ENCODE measurements at regions not wholly inside any gene's neighbourhood (a gene's known extent, or its start where the extent isn't known, plus 50 kb on each side); places are given as distances from the start of the nearest gene placed in this dataset.
A peak's percentile ranks its signal among the peaks of the same experiment; 100 is the strongest.

- DNase-seq (ENCODE audit: low read depth in 4 of 4, low spot score in 3 of 4), result no peak
Measured at GRCh38 chr12:43057566-43057965, 468.0 kb upstream of the PRICKLE1 start.

DNA sequence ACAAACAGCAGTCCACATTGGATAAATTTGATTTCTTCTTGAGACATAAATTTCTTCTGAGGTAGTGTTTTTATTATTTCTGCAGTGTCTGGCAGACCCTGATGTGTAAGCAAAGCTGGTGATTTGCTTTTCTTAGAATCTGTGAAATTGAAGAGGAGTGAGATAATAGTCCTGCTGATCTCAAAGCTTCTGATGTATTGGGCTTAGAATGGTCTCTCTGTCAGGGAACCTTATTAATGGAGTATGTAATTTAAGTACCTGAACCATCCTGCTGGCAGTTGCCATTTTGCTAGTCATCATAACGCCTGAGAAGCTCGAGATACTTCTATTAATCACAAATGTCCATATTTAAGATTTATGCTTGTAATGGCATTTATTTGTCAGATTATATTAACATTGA is 464.5 kb upstream of the PRICKLE1 start:
- DNase-seq (ENCODE audit: low read depth in 4 of 4, low spot score in 3 of 4), result no peak

GRCh38 chr12:43052441-43052840 is 462.9 kb upstream of the PRICKLE1 start:
- DNase-seq (ENCODE audit: low read depth in 4 of 4, low spot score in 3 of 4), result no peak

GRCh38 chr12:43044241-43044640 is 454.7 kb upstream of the PRICKLE1 start:
- DNase-seq (ENCODE audit: low read depth in 4 of 4, low spot score in 3 of 4), result no peak

GRCh38 chr12:43038991-43039390 is 449.4 kb upstream of the PRICKLE1 start:
- no peak for DNase-seq (ENCODE audit: low read depth in 4 of 4, low spot score in 3 of 4)

GRCh38 chr12:43029971-43030370 is 440.4 kb upstream of the PRICKLE1 start:
- DNase-seq (ENCODE audit: low read depth in 4 of 4, low spot score in 3 of 4), result no peak

DNA sequence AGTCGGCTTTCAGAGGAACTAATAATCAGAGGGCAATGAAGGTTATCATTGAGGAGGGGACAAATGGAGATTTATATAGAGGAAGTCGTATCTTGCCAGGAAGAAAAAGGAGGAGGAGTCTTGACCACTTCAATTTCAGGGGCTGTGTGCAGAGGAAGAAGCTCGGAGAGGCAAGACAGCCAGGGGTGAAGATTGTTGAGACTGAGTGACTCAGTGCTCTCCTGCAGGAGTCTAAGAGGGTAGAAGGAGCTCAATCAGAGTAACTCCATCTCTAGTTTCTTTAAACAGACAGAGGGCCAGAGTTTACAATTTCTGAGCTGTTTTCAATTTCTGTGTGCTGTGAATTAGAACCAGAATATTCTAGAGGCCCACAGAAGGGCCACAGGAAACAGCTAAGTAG is 439.3 kb upstream of the PRICKLE1 start:
- no peak for DNase-seq (ENCODE audit: low read depth in 4 of 4, low spot score in 3 of 4)

DNA sequence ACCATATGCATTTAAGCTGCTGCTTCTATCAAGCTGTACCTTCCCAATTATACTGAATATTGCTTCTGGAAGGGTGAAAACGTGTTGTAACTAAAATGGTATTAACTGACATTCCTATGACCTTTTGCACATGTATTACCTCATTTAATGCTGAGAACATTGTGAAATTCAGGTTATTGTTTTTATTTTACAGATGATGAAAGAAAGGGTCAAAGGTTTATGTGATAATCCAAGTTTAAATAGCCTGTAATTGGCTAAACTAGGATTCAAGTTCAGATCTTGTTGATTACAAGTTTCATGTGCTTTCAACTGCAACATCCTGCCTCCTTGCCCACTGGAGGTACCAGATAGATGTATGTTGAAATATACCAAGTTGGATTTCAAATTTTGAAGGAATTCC is 433.3 kb upstream of the PRICKLE1 start:
- no peak for DNase-seq (ENCODE audit: low read depth in 4 of 4, low spot score in 3 of 4)

DNA sequence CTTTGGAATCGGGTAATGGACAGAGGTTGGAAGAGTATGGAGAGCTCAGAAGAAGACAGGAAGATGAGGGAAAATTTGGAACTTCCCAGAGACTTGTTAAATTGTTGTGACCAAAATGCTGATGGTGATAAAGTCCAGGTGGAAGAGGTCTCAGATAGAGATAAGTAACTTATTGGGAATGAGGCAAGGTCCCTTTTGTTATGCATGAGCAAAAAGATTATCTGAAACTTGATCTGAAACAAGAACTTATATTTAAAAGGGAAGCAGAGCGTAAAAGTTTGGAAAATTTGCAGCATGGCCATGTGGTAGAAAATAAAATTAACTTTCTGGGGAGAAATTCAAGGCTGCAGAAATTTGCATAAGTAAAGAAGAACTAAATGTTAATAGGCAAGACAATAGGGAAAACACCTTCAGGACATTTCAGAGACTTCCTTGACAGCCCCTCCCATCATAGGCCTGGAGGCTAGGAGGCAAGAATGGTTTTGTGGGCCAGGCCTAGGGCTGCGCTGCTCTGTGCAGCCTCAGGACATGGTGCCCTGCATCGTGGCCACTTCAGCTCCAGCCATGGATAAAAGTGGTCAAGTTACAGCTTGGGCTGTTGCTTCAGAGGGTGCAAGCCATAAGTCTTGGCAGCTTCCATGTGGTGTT is 425.7 kb upstream of the PRICKLE1 start:
- no peak for DNase-seq (ENCODE audit: low read depth in 4 of 4, low spot score in 3 of 4)

DNA sequence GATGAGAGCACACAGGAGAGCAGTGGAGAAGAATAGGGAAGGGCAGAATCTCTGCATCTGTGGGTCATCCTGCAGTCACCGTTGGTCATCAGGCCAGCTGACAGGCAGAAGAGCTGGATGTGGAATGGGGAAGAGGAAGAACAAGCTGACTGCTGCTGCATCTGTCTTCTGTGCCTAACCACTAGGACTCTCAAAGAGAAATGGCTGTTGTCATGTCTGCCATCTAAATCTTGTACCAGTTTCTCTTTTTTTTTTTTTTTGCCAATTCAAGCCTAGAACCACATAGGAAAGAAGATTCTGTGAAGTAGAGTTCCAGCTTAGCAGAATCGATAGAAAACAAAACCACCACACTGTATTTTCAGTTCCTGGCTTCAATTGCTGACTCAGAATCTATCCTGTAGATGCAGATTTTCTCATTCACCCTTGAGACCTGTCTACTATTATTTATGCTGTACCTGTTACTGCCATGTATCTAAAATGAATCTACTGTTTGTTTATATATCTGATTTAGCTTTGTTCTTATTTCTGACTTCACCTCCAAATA is 421.9 kb upstream of the PRICKLE1 start:
- no peak for DNase-seq (ENCODE audit: low read depth in 4 of 4, low spot score in 3 of 4)

DNA sequence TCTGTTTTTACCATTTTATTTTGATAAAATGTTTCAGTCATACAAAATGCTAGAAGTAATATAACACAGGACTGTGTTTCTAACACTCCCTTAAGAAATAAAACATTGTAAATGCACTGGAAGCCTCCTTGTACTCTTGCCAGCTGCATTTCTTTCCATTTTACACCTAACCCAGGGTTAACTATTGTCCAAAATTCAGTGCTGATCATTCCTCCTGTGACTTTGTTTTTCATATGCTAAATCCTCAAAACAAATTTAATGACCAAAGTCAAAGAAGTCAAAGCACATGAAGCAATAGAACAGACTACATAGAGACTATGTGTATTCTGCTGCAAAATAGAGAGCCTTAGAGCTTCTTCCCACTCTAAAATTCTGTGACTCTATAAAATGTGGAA is 420.3 kb upstream of the PRICKLE1 start:
- peak in 1 of 4 donors; percentile 31 for DNase-seq (ENCODE audit: low read depth in 4 of 4, low spot score in 3 of 4)

- DNase-seq (ENCODE audit: low read depth in 4 of 4, low spot score in 3 of 4), result no peak
Measured at GRCh38 chr12:43008953-43009845, 419.7 kb upstream of the PRICKLE1 start.

- no peak for DNase-seq (ENCODE audit: low read depth in 4 of 4, low spot score in 3 of 4)
Measured at GRCh38 chr12:43004908-43005307, 415.4 kb upstream of the PRICKLE1 start.

GRCh38 chr12:43004141-43004540 is 414.6 kb upstream of the PRICKLE1 start:
- DNase-seq (ENCODE audit: low read depth in 4 of 4, low spot score in 3 of 4), result no peak

GRCh38 chr12:42996869-42997431 is 407.4 kb upstream of the PRICKLE1 start:
- no peak for DNase-seq (ENCODE audit: low read depth in 4 of 4, low spot score in 3 of 4)

DNA sequence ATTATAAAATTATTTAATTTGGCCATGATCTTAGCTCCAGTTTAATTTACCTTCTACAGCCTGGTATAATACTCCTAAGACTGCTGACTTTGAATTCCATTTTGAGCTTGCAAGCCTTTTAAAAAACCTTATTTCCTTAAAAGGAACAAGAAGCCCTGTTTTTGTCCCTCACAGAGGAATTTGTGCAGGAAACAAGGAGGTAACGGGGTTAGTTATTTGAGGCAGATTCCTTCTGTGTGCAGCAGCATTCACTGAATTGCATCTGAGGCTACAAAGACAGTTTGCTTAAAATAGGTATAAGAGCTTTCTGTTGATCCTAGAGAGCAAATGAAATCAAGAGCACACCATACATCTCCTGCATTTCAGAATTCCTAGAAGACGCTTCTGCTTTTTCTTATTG is 403.3 kb upstream of the PRICKLE1 start:
- no peak for DNase-seq (ENCODE audit: low read depth in 4 of 4, low spot score in 3 of 4)

DNA sequence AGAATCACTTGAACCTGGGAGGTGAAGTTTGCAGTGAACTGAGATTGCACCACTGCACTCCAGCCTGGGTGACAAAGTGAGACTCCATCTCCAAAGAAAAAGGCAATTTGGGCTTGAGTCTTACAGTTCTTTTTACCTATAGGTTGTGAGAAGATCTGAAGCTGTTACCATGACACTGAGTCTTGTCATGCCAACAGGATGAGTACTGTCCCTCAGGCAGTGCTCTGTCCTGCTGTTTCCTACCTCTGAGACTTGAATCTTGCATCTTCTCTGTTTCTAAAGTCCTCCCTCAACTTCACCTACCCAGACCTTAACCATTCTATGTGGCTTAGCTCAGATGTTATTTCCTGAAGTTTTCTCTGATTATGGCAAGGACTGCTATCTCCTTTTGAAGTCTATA is 400.8 kb upstream of the PRICKLE1 start:
- DNase-seq (ENCODE audit: low read depth in 4 of 4, low spot score in 3 of 4), result no peak

GRCh38 chr12:42987216-42987650 is 397.7 kb upstream of the PRICKLE1 start:
- DNase-seq (ENCODE audit: low read depth in 4 of 4, low spot score in 3 of 4), result no peak

GRCh38 chr12:42985506-42985905 is 396.0 kb upstream of the PRICKLE1 start:
- no peak for DNase-seq (ENCODE audit: low read depth in 4 of 4, low spot score in 3 of 4)

DNA sequence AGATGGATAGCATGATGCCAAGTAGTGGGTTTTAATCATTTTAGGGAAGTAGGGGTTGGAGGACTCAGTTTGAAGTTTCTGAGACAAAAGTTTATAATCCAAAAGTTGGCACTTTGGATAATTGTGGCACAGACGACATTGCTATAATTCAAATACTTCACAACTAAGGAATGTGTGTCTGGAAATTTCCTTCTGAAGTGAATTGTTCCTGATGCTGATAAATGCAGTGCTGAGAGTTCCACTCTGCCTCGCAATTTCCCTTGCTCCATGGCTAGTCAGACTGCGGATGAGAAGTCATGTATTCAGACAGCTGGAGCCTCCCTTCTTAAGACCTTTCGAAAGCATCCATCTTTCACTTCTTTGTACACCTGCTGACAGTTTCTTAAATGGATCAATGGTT is 393.3 kb upstream of the PRICKLE1 start:
- no peak for DNase-seq (ENCODE audit: low read depth in 4 of 4, low spot score in 3 of 4)

DNA sequence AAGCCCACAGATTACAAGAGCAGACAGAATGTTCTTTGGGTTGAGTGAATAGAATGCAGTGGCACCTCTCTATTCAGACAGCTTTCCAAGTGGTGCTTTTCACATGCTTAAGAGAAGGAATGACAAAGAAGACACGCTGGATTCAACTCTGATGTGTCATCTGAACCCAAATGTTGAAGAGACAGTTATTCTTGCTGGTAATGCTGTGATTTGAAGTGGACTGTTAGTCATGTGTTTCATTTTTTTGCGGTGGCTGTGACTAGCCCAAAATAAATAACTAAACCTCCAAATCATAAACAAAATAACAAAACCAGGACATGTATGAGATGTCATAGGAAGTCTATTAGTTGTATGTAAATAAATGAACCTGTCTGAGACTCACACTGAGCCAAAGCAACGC is 391.8 kb upstream of the PRICKLE1 start:
- DNase-seq (ENCODE audit: low read depth in 4 of 4, low spot score in 3 of 4), result no peak

- DNase-seq (ENCODE audit: low read depth in 4 of 4, low spot score in 3 of 4), result no peak
Measured at GRCh38 chr12:42980441-42980840, 390.9 kb upstream of the PRICKLE1 start.
